ENCODE measurements at regions not wholly inside any gene's neighbourhood (a gene's known extent, or its start where the extent isn't known, plus 50 kb on each side); places are given as distances from the start of the nearest gene placed in this dataset.

GRCh38 chr15:96585484-96586386 is 255.2 kb downstream of the NR2F2 start:
- Histone ChIP-seq H3K27ac (ENCODE audit: low read depth, low read length) (no peak overlapping the region), H3K4me3 (ENCODE audit: low read depth in 1 of 5, low read length in 5 of 5) (no peak overlapping the region)

GRCh38 chr15:96586901-96587300 is 256.4 kb downstream of the NR2F2 start:
- H3K27me3 ChIP-seq (ENCODE audit: control insufficient read depth in 5 of 5, insufficient read depth in 4 of 5, low read length in 5 of 5), result peaks cover 0 to 4% (median 0%) of the 10 kb centered on the region in 5 donors
- no peak overlapping the region for H3K27ac ChIP-seq (ENCODE audit: low read depth, low read length)
- no peak overlapping the region for H3K4me3 ChIP-seq (ENCODE audit: low read depth in 1 of 5, low read length in 5 of 5)
- H3K9ac ChIP-seq (ENCODE audit: low read length in 5 of 5), result no peak overlapping the region
- no peaks in the 10 kb centered on the region for H3K9me3 ChIP-seq (ENCODE audit: control insufficient read depth in 5 of 5, low read length in 5 of 5)
- peaks cover 0 to 5% (median 0%) of the 10 kb centered on the region in 5 donors for H3K4me1 ChIP-seq (ENCODE audit: control insufficient read depth in 5 of 5, insufficient read depth in 5 of 5, low read length in 5 of 5)
- no peaks in the 10 kb centered on the region for H3K36me3 ChIP-seq (ENCODE audit: control insufficient read depth in 5 of 5, insufficient read depth in 5 of 5, low read length in 5 of 5)

More at GRCh38 chr15:96585484-96586386, 255.2 kb downstream of the NR2F2 start:
- H3K4me1 ChIP-seq (ENCODE audit: control insufficient read depth in 5 of 5, insufficient read depth in 5 of 5, low read length in 5 of 5), result peaks cover 0 to 5% (median 0%) of the 10 kb centered on the region in 5 donors
- no peaks in the 10 kb centered on the region for H3K9me3 ChIP-seq (ENCODE audit: control insufficient read depth in 5 of 5, low read length in 5 of 5)
- H3K36me3 ChIP-seq (ENCODE audit: control insufficient read depth in 5 of 5, insufficient read depth in 5 of 5, low read length in 5 of 5), result no peaks in the 10 kb centered on the region
- H3K9ac ChIP-seq (ENCODE audit: low read length in 5 of 5), result no peak overlapping the region
- H3K27me3 ChIP-seq (ENCODE audit: control insufficient read depth in 5 of 5, insufficient read depth in 4 of 5, low read length in 5 of 5), result peaks cover 0 to 3% (median 0%) of the 10 kb centered on the region in 5 donors

GRCh38 chr15:96589864-96590263 is 259.4 kb downstream of the NR2F2 start:
- H3K9me3 ChIP-seq (ENCODE audit: control insufficient read depth in 5 of 5, low read length in 5 of 5), result no peaks in the 10 kb centered on the region
- no peak overlapping the region for H3K9ac ChIP-seq (ENCODE audit: low read length in 5 of 5)
- no peaks in the 10 kb centered on the region for H3K36me3 ChIP-seq (ENCODE audit: control insufficient read depth in 5 of 5, insufficient read depth in 5 of 5, low read length in 5 of 5)
- H3K27ac ChIP-seq (ENCODE audit: low read depth, low read length), result no peak overlapping the region
- peaks cover 0 to 5% (median 0%) of the 10 kb centered on the region in 5 donors for H3K4me1 ChIP-seq (ENCODE audit: control insufficient read depth in 5 of 5, insufficient read depth in 5 of 5, low read length in 5 of 5)
- H3K27me3 ChIP-seq (ENCODE audit: control insufficient read depth in 5 of 5, insufficient read depth in 4 of 5, low read length in 5 of 5), result peaks cover 0 to 5% (median 0%) of the 10 kb centered on the region in 5 donors
- no peak overlapping the region for H3K4me3 ChIP-seq (ENCODE audit: low read depth in 1 of 5, low read length in 5 of 5)

GRCh38 chr15:96593735-96594134 is 263.2 kb downstream of the NR2F2 start:
- peaks cover 0 to 3% (median 0%) of the 10 kb centered on the region in 5 donors for H3K4me1 ChIP-seq (ENCODE audit: control insufficient read depth in 5 of 5, insufficient read depth in 5 of 5, low read length in 5 of 5)
- no peak overlapping the region for H3K27ac ChIP-seq (ENCODE audit: low read depth, low read length)
- no peak overlapping the region for H3K9ac ChIP-seq (ENCODE audit: low read length in 5 of 5)
- H3K9me3 ChIP-seq (ENCODE audit: control insufficient read depth in 5 of 5, low read length in 5 of 5), result no peaks in the 10 kb centered on the region
- peaks cover 0 to 5% (median 0%) of the 10 kb centered on the region in 5 donors for H3K27me3 ChIP-seq (ENCODE audit: control insufficient read depth in 5 of 5, insufficient read depth in 4 of 5, low read length in 5 of 5)
- H3K4me3 ChIP-seq (ENCODE audit: low read depth in 1 of 5, low read length in 5 of 5), result no peak overlapping the region
- H3K36me3 ChIP-seq (ENCODE audit: control insufficient read depth in 5 of 5, insufficient read depth in 5 of 5, low read length in 5 of 5), result no peaks in the 10 kb centered on the region

- no peak overlapping the region for H3K4me3 ChIP-seq (ENCODE audit: low read depth in 1 of 5, low read length in 5 of 5)
- no peaks in the 10 kb centered on the region for H3K36me3 ChIP-seq (ENCODE audit: control insufficient read depth in 5 of 5, insufficient read depth in 5 of 5, low read length in 5 of 5)
- H3K4me1 ChIP-seq (ENCODE audit: control insufficient read depth in 5 of 5, insufficient read depth in 5 of 5, low read length in 5 of 5), result peaks cover 0 to 11% (median 4%) of the 10 kb centered on the region in 5 donors
- no peak overlapping the region for H3K27ac ChIP-seq (ENCODE audit: low read depth, low read length)
- H3K27me3 ChIP-seq (ENCODE audit: control insufficient read depth in 5 of 5, insufficient read depth in 4 of 5, low read length in 5 of 5), result peaks cover 0 to 5% (median 0%) of the 10 kb centered on the region in 5 donors
- no peaks in the 10 kb centered on the region for H3K9me3 ChIP-seq (ENCODE audit: control insufficient read depth in 5 of 5, low read length in 5 of 5)
- no peak overlapping the region for H3K9ac ChIP-seq (ENCODE audit: low read length in 5 of 5)
These were observed 265.5 kb downstream of the NR2F2 start for GRCh38 chr15:96595951-96596350.

- H3K27ac ChIP-seq (ENCODE audit: low read depth, low read length), result no peak overlapping the region
- H3K9me3 ChIP-seq (ENCODE audit: control insufficient read depth in 5 of 5, low read length in 5 of 5), result no peaks in the 10 kb centered on the region
- H3K36me3 ChIP-seq (ENCODE audit: control insufficient read depth in 5 of 5, insufficient read depth in 5 of 5, low read length in 5 of 5), result no peaks in the 10 kb centered on the region
- no peak overlapping the region for H3K9ac ChIP-seq (ENCODE audit: low read length in 5 of 5)
- no peaks in the 10 kb centered on the region for H3K27me3 ChIP-seq (ENCODE audit: control insufficient read depth in 5 of 5, insufficient read depth in 4 of 5, low read length in 5 of 5)
- peaks cover 0 to 11% (median 4%) of the 10 kb centered on the region in 5 donors for H3K4me1 ChIP-seq (ENCODE audit: control insufficient read depth in 5 of 5, insufficient read depth in 5 of 5, low read length in 5 of 5)
- no peak overlapping the region for H3K4me3 ChIP-seq (ENCODE audit: low read depth in 1 of 5, low read length in 5 of 5)
These were observed 268.0 kb downstream of the NR2F2 start for GRCh38 chr15:96598514-96598913.

GRCh38 chr15:96599268-96599667 is 268.8 kb downstream of the NR2F2 start:
- H3K9me3 ChIP-seq (ENCODE audit: control insufficient read depth in 5 of 5, low read length in 5 of 5), result no peaks in the 10 kb centered on the region
- H3K9ac ChIP-seq (ENCODE audit: low read length in 5 of 5), result no peak overlapping the region
- H3K27ac ChIP-seq (ENCODE audit: low read depth, low read length), result no peak overlapping the region
- no peaks in the 10 kb centered on the region for H3K27me3 ChIP-seq (ENCODE audit: control insufficient read depth in 5 of 5, insufficient read depth in 4 of 5, low read length in 5 of 5)
- H3K4me3 ChIP-seq (ENCODE audit: low read depth in 1 of 5, low read length in 5 of 5), result no peak overlapping the region
- H3K4me1 ChIP-seq (ENCODE audit: control insufficient read depth in 5 of 5, insufficient read depth in 5 of 5, low read length in 5 of 5), result peaks cover 0 to 11% (median 4%) of the 10 kb centered on the region in 5 donors
- no peaks in the 10 kb centered on the region for H3K36me3 ChIP-seq (ENCODE audit: control insufficient read depth in 5 of 5, insufficient read depth in 5 of 5, low read length in 5 of 5)

GRCh38 chr15:96600350-96600749 is 269.9 kb downstream of the NR2F2 start:
- H3K27ac ChIP-seq (ENCODE audit: low read depth, low read length), result no peak overlapping the region
- H3K4me3 ChIP-seq (ENCODE audit: low read depth in 1 of 5, low read length in 5 of 5), result no peak overlapping the region
- H3K27me3 ChIP-seq (ENCODE audit: control insufficient read depth in 5 of 5, insufficient read depth in 4 of 5, low read length in 5 of 5), result no peaks in the 10 kb centered on the region
- H3K9ac ChIP-seq (ENCODE audit: low read length in 5 of 5), result no peak overlapping the region
- H3K4me1 ChIP-seq (ENCODE audit: control insufficient read depth in 5 of 5, insufficient read depth in 5 of 5, low read length in 5 of 5), result peaks cover 0 to 11% (median 4%) of the 10 kb centered on the region in 5 donors
- no peaks in the 10 kb centered on the region for H3K36me3 ChIP-seq (ENCODE audit: control insufficient read depth in 5 of 5, insufficient read depth in 5 of 5, low read length in 5 of 5)
- no peaks in the 10 kb centered on the region for H3K9me3 ChIP-seq (ENCODE audit: control insufficient read depth in 5 of 5, low read length in 5 of 5)

- Histone ChIP-seq H3K9me3 (ENCODE audit: control insufficient read depth in 5 of 5, low read length in 5 of 5) (no peaks in the 10 kb centered on the region), H3K4me3 (ENCODE audit: low read depth in 1 of 5, low read length in 5 of 5) (no peak overlapping the region), H3K27me3 (ENCODE audit: control insufficient read depth in 5 of 5, insufficient read depth in 4 of 5, low read length in 5 of 5) (no peaks in the 10 kb centered on the region), H3K4me1 (ENCODE audit: control insufficient read depth in 5 of 5, insufficient read depth in 5 of 5, low read length in 5 of 5) (no peaks in the 10 kb centered on the region), H3K36me3 (ENCODE audit: control insufficient read depth in 5 of 5, insufficient read depth in 5 of 5, low read length in 5 of 5) (no peaks in the 10 kb centered on the region), H3K9ac (ENCODE audit: low read length in 5 of 5) (no peak overlapping the region), H3K27ac (ENCODE audit: low read depth, low read length) (no peak overlapping the region)
These were observed 276.1 kb downstream of the NR2F2 start for GRCh38 chr15:96606617-96607016.

- no peak overlapping the region for H3K9ac ChIP-seq (ENCODE audit: low read length in 5 of 5)
- H3K27me3 ChIP-seq (ENCODE audit: control insufficient read depth in 5 of 5, insufficient read depth in 4 of 5, low read length in 5 of 5), result no peaks in the 10 kb centered on the region
- no peak overlapping the region for H3K4me3 ChIP-seq (ENCODE audit: low read depth in 1 of 5, low read length in 5 of 5)
- no peak overlapping the region for H3K27ac ChIP-seq (ENCODE audit: low read depth, low read length)
- peaks cover 0 to 10% (median 3%) of the 10 kb centered on the region in 5 donors for H3K9me3 ChIP-seq (ENCODE audit: control insufficient read depth in 5 of 5, low read length in 5 of 5)
- H3K4me1 ChIP-seq (ENCODE audit: control insufficient read depth in 5 of 5, insufficient read depth in 5 of 5, low read length in 5 of 5), result no peaks in the 10 kb centered on the region
- no peaks in the 10 kb centered on the region for H3K36me3 ChIP-seq (ENCODE audit: control insufficient read depth in 5 of 5, insufficient read depth in 5 of 5, low read length in 5 of 5)
These were observed 280.3 kb downstream of the NR2F2 start for GRCh38 chr15:96610757-96611156.
